ENCODE measurements at regions not wholly inside any gene's neighbourhood (a gene's known extent, or its start where the extent isn't known, plus 50 kb on each side); places are given as distances from the start of the nearest gene placed in this dataset.
A peak's percentile ranks its signal among the peaks of the same experiment; 100 is the strongest.

DNA sequence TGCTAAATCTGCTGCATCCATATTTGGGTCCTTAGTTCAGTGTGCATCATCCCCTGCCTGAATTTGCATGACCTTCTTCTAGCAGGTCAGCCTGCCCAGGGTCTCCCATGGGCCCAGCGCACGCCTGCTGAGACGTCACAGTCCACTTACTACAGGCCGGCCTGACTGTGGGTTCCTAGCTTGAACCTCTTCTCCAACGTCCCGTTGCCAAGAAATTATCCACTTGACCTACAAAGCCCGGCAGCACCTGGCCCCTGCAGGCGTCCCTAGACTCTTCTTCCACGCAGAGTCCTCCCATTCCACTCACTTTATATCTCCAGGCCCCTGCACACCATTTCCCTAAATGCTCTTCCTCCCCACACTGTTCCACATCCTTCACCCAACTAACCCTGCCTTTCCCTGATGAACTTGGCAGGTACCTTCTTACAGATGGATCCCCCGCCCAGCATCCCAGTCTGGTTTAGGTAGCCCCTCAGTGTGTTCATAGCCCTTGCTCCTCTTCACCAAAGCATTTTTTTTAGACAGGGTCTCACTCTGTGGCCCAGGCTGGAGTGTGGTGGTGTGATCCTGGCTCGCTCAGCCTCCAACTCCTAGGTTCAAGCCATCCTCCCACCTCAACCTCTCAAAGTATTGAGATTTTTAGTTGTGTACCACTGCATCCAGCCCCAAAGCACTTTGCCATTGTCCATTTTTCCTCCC, 155.0 kb upstream of the SOX1 start:
- DNase-seq, result no peak

DNA sequence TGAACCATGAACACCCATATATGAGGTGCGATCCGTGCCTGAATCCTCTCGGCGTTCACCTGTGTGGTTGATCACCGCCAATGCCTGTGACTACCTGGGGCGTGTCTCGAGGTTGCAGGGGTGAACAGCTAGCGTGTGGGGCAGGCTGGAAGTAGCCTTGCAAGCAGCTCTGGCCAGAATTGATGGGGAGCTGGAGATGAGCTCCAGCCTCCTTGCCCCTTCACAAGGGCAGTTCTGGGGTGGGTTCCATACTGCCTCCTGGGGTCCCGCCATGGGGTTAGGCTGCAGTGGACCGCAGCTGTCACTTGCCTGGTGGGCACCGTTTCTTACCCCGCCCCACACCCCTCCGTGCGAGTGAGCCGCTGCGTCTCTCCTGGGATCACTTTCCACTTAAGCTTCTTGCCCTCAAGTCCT, 154.5 kb upstream of the SOX1 start:
- no peak for DNase-seq

DNA sequence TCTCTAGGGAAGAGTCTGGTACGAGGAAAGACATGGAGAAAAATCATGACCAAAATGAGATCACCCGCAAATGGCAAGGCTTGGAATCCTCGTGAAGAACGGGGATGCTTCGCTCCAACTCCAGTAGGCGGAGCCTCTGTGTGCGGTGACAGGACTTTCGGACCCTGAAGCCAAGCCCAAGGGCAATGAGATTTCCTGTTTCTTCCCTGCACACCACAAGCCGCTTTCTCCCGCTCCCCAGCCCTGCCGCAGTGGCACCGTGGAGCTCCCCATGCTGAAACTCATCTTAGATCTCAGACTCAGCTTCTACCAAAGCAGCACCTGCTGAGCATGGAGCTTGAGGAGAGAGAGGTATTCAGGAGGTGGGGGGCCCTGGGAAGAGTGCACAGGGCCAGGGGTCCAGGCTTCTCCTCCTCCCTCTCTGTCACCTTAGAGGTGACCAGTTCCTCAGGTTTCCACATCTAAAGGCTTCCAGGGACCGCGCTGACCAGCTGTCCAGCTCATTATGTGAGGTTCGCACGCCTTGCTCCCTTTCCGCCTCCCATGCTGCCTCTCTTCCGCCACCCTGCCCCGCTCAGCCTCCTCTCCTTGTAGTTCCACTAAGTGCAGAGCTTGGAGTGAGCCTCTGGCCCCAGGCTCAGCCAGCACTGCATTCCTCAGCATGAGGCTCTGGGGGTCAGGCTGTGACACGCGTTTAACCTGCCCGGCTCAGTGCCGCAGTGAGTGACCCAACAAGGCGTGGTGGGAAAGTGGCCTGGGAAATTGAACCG, 153.8 kb upstream of the SOX1 start:
- no peak for DNase-seq

DNA sequence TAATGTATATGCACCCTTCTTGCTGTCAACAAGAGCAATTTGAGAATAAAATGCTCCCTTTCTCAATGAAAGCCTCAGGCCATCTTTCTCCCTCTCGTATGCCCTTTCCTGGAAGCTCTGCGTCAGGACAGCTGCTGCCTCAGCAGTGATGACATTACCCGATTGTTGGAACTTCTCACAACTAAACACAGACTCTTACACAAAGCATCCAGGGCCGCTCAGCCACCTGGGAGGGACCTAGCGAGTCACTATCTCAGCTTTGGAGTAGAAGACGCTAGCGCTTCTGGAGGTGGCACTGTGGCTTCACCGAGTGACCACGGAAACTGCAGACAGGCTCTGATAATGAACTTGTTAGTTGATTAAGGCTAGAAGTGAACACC, 153.2 kb upstream of the SOX1 start:
- DNase-seq, result peak; percentile 54

DNA sequence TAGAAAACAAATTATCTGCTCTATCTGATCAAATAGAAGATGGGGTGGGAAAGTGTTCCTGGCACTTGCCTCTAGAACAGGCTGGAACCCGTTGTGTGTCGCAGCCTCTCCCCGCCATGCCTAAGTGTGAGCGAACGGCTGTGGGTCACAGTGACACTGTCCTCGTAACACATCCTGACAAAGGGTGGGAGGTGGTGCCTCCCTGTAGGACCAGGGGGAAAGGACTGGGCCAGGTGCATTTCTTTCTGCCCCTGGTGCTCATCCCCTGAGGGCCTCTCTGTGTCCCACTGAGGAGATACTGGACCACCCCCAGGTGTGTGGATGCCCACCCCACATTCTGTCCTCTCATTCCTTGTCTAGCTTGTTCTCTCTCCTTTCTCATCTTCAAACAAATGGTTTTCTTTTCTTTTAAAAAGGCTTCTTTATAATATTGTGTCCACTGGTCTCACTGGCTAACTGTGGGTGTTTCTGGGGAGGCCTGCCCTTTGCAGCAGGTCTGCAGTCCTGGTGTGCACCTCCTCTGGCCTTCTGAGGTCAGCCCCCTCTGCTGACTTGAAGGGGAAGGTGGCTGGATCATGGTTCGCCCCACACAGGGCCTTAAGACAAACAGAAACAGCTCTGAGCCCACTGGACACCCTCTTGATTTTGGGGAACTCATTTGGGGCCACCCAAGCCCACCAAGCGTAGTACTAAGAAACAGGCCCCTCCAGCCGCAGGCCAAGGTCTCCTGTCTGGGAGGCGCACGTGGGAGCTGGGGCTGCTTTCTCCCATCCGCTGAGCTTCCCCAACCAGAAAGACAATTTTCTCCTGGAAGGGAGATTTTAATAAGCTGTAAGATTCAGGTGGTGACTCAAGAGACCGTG, 152.5 kb upstream of the SOX1 start:
- DNase-seq, result no peak

DNA sequence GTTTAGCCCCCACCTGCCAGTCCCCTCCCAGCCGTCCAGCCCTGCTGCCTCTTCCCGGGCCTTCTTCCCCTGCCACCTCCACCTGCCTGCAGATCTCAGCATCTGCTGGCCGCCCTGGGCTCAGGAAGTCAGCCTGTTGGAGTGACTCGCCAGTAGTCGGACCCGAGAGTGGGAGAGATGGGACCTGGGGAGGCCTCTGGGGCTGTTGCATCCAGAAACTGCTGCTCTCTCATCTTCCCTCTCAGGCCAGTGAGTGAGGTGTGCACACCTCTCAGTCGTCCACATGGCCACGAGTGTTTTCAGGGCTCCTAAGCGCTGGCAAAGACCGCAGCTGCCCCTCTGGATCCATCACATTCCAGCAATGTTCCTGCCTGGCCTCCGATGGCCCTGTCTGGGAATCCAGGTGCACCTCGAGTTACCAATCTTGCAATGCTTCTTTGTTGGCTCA, 151.8 kb upstream of the SOX1 start:
- no peak for DNase-seq

DNA sequence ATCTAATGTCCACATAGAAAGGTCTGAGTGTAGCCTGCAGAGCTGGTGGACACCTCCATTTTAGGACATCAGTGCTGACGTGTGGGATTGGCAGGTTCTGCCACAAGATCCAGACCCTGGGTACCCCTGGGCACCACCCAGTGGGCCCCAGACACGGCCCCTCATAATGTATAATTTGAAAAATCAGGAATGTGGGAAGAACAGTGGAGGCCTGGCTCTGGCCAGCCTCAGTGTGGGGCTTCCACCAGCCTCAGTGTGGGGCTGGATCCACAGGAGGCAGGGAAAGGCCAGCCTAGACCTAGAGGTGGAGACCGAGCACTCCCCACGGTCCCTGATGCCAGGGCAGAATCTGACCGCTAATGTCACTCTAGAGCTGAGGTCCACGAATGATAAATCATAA, 150.7 kb upstream of the SOX1 start:
- no peak for DNase-seq

DNA sequence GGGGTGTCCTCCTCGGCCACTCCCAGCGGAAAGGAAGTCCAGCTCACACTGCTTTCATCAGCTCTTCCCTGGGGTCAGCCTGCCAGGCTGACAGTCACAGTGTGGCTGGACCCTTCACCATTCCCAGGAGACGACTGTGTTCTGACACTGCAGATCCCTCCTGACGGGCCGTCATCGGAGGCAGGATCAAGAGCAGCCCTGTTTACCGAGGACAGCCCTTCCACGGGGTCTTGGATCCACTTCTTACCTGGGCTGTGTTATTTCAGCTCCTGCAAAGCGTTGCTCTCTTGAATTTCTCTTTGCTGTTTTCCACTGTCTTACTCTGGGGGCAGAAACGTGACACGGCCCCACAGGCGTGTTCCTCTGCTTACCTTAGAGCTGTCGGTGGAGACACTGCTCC, 149.9 kb upstream of the SOX1 start:
- no peak for DNase-seq

DNA sequence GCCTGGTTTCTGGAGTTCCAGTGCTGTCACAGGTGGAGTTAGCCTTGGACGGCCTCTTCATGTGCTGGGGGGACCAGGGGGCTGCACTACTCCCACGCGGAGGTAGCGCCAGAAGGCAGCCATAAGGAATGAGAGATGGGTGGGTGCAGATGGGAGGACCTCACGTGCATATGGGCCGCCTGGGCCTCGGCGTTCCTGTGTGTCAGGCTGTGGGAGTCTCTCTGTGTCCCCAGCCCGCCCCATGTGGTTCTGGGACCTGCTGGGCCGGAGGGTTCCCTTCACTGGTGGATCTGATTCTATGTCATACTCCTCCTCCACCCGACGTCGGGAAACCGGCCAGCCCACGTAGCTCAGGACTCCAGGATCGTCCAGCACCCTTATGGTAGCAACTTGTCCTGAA, 149.0 kb upstream of the SOX1 start:
- DNase-seq, result no peak

DNA sequence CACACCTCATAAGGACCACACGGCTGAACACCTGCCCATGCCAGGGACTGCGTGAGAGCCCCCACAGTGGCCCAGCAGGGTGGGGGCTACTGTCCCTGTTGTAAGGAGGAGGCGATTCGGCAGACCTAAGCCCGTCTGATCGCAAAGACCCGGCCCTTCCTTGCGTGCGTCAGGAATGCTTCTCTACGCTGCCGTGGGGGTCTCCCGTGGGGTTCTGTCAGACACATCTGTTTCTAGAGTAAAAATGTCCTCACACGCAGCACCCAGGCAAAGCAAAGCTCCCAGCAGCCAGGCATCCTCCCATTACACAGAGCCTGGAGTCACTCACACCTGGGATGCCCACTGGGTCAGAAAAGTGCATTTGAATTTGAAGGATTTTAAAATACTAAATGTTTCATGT, 147.7 kb upstream of the SOX1 start:
- no peak for DNase-seq

DNA sequence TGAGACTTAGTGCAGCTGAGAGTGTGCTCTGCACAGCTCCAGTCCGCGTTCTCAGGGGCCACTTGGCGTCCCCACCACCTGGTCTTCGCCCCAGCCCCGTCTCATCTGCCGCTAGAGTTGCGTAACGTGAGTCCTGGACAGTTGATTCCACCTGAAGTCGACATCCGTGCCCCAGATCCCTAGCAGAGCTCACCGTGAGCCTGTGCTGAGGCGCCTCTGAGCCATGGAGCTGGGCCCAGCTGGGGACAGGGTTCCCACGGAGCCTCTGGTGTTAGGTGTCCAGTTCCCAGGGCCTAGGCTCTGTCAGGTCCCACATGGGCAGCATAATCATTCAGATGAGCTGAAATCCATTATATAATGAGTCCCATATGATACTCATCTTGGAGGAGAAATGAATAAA, 147.1 kb upstream of the SOX1 start:
- DNase-seq, result no peak

DNA sequence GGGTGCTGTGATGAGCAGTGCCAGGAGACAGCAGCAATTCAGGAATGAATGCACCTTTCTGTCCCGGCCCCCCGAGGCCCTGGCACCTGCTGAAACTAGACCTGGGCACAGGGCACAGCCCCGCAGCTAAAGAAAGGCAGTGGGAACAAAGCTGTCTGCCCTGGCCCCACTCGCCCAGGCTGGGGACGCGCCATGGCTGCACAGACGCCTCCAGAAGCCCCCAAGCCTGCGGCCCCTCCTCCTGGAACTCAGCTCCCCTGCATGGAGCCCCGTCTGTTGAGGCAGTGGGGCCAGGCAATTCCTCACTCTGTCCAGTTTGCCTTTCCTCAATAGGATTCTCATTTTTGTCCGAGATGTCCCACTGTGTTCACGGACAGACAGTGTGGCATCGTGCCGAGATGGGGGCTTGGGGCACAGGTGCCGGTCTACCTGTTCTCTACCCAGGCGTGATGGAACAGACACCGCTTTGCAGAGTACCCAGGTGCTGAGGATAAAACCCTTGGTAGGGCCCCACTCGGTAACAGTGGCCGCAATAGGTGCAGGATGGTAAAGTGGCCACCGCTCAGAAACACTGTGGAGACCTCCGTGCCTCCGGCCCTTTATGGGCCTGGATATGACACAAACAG, 146.5 kb upstream of the SOX1 start:
- no peak for DNase-seq

DNA sequence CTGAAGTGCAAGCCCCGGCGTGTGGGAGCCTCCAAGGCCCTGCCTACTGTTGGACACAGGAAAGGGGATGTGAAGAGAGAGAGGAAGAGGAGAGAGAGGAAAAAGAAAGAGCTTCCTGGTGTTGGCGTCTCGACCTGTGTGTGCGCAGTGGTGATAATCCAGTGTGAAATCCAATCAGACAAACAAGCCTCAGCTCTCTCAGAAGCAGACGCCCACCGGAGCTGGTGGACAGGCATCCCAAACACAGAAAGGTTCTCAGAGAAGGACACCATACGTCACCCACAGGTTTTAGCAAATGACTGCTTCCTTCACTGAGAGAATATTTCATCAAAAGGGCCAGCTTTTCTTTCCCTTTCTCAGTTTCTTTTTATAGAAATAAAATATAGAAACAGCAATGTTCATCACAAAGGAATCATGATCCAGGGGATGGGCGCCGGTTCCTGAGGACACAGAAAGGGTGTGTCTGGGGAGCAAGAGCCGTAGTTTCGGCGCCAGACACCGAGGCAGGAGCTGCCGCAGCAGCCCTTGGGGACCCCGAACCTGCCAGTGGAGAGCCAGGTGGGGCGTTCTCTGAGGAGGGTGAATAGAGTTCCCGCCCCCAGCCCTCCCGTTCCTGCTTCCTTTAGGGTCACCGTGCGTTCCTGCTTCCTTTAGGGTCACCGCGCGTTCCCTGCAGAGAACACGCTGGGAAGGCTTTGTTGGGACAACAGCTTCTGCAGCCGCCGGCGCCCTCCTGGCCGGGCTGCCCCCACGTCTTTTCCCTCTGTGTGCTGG, 145.8 kb upstream of the SOX1 start:
- peak; percentile 61 for DNase-seq

DNA sequence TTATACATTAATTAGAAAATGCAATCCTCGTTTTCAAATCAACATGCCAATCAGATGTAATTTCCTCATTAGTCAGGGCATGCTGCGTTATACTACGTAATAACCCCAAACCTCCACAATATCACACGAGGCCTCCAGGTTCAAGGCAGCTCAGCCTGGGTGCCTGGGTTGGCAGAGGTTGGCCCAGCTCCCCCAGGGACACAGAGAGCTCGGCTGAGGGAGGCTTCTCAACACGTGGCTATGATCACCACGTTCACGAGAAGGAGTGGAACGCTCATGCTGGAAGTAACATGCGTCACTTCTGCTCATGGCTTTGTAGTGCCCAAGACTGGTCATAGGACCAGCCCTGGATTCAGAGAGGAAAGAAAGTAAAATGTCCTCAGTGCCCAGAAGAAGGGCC, 144.9 kb upstream of the SOX1 start:
- no peak for DNase-seq

DNA sequence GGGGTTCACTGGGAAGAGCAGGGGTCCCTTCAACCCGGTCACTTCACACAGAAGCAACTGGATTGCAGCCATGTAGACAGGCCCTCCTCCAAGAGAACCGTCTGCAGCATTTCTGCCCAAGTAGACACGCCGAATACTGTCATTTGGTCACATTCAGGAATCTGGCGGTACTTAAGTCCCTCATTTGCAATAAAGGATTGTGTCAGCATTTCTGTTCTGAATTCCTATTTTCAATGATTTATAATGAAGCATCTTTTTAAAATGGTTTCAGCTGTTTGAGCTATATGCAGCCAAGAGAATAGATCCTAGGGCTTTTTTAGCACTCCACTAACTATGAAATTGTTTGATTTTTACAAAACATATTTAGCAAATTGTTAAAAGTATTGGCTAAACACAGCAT, 143.5 kb upstream of the SOX1 start:
- DNase-seq, result no peak

DNA sequence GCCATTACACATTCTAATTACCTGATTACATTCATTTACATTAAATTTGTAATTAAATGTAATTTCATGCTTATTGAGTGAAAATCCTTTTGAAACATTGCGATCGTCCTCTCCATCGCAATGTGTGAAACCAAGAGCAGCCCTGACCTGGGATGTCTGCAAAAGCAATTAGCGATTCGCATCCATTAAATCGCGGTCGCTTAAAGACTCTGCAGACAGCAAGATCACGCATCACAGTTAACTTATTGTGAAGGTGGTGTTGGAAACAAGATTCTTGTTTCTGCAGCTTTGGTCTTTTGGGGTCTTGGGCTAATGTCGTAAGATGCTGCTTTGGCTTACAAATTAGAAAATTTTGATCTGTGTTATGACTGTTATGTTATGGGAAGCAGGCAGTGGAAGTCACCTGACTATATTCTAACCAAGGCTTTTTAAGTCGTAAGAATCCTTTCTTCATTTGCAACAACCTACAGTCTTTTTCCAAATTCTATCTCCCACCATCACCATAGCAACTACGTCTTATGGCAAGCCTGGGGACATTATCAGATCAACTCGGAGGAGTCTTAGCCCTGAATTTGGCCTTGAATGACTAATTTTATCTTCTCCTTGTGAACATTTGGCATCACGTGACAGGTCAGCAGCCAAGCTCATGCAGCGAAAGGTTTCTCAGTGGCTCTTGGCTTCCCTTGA, 142.8 kb upstream of the SOX1 start:
- DNase-seq, result no peak

DNA sequence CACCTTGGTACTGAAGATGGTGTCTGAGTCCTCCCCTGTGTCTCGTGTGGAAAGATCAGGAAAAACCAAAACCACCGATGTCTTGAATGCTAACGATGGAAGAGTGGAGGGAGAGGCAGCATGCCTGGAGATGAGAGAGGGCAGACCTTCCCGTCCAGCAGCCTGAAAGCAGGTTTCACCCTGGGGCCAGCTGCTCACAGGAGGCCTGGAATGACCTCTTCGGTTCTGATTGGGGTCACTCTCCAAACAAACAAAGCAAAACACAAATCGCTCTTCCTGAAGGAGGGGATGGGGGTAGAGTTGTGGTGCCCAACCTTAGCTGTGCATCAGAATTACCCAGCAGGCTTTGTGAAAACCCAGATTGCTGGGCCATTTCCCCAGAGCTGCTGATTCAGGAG, 142.3 kb upstream of the SOX1 start:
- DNase-seq, result no peak

DNA sequence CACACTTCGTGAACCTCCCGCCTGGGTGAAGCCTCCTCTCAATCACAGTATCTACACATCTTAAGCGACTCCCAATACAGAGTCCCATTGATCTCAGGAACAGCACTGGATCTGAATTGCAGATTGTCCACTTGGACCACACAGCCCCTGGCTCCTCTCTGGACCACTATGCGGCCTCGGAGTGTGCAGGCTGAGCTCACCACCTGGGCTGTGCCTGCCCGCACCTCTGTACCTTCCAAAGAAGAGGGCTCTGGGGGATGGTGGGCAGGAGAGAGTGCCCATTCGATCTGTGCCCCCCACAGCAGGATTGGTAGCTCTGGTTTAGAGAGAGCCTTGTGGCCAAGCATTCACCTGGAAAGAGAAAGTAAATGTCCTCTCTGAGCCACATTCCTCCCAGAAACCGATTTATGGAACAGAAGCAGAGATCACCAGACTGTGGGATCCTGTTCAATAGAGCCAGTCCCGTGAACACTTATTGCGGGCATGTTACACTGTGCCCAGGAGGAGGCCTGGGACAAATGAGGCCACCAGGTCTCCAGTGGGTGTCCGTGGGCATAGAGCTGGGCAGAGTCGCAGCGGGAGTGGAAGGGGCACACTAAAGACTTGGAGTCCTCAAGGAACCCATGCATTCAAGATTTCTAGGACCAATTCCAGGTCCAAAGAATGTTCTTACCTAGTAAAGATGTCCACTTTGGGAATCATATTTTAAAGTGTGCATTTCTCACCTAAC, 141.6 kb upstream of the SOX1 start:
- DNase-seq, result no peak

DNA sequence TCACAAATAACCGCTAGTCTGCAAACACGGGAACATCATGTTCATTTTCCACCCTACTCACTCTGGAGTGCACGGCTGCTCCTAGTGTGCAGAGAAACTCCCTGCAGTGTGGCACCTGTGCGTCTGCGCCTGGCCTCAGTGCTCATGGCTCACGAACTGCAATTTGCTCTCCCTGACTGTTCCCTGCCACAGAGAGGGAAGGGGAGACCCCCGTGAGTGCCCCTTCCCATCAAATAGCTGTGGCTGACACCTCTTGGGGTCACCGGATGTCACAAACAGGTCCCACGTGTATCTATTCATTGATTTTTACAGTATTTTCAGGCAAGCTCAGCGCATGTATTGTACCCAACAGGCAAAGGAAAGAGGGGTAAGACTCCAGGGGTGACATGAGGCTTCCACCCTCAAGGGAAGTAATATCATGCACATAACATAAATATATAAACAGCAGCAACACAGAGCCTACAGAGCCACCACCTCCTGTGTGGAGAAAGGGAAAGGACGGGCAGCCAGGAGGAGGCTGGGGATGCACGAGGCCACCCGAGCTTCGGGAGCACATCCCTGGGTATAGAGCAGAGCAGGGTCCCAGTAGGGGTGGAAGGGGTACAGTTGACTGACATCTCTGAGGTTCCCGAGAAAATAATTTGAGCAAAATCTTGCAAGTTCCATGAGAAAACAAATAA, 140.3 kb upstream of the SOX1 start:
- no peak for DNase-seq

DNA sequence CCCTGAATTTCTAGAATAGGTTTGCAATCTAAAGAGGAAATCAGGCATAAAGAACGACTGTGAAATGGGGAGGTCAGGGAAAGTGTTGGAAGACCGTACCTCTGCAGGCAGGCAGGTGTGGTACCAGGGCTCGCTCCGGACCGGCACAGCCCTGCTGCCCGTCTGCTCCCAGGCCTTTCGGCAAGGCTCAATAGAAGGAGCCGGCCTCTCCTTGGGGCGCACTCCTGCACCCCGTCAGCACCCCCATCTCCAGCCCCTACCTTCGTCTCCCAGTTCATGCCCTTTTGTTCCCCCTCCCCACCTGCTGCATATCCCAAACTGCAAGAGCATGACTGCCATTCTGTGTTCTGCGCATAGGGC, 139.8 kb upstream of the SOX1 start:
- no peak for DNase-seq

Measured in DMS153 (cell line).